Tongue (tissue), 1 donor: ENCODE measurements at regions not wholly inside any gene's neighbourhood (a gene's known extent, or its start where the extent isn't known, plus 50 kb on each side); places are given as distances from the start of the nearest gene placed in this dataset.
A peak's percentile ranks its signal among the peaks of the same experiment; 100 is the strongest.

Experiments
- DNase-seq: peaks from one replicate; pipeline ENCODE4 v3.0.0-alpha.2; 2015

DNA sequence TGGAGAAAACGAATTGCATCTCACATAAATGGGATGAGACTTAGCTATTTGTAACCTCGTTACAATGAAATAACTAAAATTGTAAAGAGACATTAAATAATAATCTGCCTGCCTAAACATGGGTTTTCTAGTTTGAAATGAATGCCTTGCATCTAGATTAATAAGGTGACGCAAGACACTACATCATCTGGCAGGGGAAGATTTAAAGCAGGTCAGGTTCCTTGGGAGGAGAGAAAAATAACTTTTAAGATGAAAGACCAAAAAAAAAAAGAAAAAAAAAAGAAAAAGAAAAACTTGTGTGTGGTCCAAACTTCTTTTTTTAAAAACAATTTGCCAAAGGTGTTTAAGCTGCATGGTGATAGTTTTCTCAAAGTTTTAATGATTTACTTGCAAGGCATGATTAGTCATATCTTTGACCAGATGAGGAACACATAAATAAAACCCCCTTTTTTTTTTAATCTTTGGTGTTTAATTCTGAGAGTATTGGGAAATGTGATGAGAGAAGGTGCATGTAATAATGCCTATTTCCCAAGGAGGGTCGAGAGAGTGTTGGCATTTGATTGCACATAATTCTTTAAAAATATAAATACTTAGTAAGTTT, 122.9 kb upstream of the ADAMTSL1 start:
- no peak for DNase-seq

DNA sequence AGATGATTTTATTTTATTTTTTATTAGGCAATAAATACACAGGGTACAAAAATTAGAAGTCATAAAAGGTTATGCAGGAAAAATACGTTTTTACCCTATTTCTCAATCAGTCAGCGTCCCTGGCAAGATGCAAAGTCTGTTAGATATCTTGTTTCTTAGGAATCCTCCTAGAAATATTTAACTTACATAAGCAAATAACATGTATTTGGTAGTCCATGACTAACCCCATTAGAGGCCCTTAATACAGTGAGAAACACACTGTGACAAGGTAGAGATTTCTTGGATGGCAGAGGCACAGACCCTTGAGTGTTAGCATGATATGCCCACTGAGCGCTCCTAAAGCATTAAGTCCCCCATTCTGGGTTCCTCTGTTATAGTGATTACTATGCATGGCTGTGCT, 121.2 kb upstream of the ADAMTSL1 start:
- no peak for DNase-seq

DNA sequence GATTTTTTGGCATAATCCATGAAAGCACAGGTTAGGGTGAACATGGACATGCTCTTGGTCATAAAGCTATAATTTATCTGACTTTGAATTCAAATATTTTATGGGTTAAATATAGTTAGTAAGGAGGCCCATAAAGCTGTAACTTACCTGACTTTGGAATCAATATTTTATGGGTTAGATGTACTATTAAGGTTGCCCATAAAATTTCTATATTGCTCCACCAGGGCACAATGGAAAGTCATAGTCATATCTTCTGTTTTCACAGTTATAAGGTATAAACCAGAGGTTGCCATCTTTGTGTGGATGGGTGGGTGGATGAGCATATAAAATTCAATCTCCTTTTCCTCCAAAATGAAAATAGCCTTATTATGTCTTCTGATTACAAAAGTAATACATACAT, 120.5 kb upstream of the ADAMTSL1 start:
- DNase-seq, result no peak

DNA sequence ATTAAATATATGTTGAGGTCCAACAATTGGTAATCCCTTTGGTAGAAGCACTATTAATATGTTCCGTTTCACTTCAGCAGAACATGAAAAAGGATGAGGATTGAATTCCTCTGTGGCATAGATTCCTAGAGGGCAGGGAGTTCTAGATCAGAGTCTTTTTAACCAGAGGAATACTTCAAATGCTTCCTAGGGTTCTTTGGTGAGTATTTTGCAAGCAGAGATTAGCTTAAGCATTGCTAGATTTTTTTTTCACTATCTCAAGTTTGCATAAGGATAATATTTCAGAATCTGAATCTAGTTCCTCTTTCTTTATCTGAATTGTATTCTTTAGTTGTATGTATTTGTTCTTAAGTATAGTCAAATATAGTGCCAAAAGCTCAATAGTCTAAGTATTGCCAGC, 116.6 kb upstream of the ADAMTSL1 start:
- no peak for DNase-seq

DNA sequence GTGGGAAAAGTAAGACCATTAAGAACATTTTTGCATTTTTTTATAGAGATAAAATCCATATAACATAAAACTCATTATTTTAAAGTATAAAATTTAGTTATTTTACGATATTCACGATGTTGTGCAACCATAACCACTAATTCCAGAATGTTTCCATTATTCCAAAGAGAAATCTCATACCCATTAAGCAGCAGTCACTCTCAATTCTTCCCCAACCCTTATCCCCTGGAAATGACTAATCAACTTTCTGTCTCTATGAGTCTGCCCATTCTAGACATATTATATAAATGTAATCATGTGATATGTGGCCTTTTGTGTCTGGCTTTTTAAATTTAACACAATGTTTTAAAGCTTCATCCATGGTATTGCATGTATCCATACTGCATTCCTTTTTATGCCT, 115.6 kb upstream of the ADAMTSL1 start:
- DNase-seq, result no peak

DNA sequence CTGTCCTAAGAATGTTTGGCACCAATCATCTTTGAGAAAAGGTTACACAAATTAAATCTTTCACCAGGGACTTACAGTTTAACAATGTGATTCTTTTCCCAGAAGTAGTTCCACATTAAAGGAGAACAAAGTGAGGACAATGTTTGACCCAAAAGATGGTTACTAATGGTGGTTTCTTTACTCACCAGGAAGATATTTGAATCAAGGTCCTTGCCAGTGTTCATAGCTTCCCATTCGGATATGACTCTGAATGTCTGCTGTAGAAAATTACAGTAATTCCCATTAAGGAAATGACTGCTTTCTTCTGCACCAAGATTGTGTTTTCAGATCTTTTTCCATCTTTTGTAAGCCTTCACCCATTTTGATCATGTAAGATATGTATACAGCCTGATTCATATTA, 114.6 kb upstream of the ADAMTSL1 start:
- no peak for DNase-seq

DNA sequence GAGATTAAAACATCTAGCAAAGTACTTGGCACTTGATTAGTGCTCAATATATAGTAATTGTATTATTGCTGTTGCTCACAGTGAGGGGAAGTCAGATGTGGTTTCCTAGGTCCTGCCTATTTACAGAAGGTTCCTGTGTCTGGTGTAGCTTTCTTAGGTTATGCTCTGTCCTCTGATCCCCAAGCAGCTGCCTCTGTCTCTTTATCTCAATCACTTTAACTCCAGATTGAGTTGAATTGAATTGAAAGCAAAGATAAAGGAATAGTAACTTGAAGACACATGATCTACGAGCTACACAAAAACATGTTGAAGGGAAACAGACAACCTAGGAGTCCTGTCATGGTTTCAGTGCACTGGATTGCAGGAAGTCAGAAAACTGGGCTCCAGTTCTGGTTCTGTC, 113.9 kb upstream of the ADAMTSL1 start:
- no peak for DNase-seq

DNA sequence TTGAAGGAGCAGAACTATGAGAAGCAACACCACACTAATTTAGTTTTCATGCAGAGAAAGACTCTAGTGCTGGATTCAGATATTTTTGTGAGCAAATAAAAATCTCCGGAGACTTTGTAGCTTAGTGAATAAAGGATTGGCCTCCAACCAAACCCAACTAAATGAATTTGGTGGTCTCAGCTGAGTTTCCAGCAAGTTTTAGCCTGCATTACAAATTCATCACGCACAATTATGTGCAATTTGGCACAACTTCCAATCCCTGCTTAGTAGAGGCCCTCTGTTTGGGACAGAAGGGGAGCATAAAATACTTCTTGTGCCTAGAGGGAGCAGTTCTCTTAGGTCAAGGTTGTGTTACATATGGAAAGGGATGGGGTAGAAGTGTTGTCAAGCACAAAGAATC, 112.3 kb upstream of the ADAMTSL1 start:
- DNase-seq, result peak; percentile 60

DNA sequence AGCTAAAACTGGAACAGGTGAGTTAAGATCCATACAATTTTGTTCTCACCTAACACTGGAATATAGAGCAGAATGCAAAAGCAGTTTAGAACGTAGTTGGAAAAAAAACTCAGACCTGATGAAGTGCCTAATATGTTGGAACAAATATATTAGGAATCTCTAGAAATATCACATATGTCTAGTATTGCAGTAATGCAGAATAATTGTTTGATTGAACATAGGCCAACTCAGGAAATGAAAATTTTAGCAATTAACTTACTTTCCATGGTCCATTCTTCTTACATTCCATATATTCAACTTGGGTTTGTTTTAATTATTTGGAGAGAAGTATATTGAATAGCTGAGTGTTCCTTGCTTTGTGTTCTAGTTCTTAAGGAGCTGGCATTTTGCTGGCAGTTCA, 111.8 kb upstream of the ADAMTSL1 start:
- no peak for DNase-seq

DNA sequence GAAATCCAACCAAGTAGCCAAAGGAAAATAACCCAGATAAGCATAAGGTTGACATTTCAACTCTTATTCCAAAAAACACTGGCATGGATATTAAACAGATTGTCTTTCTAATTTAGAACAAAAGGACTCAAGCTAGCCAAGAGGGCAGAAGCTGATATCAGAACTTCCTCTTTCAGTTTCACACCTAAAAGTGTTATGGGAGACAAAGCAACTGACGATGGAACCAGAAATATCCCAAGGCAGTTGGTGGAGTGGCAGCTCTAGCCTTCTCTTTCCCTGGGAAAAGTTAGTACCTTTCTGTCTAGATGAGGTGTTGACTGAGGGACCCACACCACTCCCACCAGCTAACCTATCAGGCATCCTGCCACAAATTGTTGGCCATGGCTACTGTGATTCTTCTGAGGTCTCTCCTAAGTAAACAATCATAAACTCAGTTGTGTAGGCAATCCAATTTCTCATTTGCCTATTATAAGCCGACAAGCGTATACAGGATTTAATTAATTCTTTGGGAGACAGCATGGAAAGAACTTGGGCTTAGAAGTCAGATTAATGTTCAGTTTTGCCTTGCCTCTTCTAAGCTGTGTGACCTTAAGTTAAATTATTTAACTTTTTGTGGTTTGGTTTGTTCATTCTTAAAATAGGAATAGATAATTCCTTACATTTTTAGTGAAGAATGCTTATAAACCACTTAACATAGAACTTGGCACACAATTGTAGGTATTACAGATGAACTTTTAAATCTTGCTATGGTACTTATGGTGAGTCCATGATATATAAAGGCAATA, 110.9 kb upstream of the ADAMTSL1 start:
- DNase-seq, result no peak

DNA sequence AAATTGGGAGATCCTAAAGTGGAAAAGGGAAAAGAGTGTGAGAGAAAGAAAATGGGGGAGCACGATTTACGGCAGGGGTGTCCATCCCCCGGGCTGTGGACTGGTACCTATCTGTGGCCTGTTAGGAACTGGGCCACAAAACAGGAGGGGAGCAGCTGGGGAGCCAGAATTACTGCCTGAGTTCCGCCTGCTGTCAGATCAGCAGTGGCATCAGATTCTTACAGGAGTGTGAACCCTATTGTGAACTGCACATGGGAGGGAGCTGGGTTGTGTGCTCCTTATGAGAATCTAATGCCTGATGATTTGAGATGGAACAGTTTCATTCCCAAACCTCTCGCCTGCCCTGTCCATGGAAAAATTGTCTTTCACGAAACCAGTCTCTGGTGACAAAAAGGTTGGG, 108.3 kb upstream of the ADAMTSL1 start:
- no peak for DNase-seq

DNA sequence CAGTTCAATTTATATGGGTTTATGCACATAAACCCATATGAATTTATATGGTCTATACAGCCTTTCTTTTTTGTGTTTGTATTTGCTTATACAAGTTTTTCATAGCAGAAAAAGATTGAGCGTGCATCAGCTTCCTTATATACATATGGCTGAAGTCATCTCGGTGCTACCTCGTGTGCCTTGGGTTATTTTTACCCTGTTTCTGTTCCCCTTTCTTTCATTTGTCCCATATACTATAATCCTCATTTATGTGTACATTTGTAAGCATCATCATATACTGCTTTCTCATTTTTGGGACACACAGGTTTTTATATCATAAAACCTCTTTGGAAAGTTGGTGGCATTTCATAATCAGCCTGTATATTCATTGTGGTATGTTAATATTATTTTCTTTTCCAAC, 107.8 kb upstream of the ADAMTSL1 start:
- DNase-seq, result no peak

DNA sequence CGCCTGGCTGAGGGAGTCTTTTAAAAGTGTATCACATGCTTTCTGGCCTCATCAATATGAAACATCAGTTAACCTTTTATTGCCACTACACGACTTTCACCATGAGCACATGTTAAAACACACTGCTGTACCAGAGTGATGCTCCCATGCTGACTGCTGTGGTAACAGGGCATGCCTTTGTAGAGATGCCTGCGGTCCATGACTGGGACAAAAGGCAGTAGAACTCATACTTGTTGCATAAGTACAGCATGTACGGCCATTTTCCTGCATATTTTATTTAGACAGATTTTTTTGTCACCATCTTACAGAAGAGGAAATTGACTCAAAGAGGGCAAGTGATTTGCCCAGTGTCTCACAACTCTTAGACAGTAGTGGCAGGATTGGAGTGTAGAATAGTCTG, 105.7 kb upstream of the ADAMTSL1 start:
- DNase-seq, result no peak

DNA sequence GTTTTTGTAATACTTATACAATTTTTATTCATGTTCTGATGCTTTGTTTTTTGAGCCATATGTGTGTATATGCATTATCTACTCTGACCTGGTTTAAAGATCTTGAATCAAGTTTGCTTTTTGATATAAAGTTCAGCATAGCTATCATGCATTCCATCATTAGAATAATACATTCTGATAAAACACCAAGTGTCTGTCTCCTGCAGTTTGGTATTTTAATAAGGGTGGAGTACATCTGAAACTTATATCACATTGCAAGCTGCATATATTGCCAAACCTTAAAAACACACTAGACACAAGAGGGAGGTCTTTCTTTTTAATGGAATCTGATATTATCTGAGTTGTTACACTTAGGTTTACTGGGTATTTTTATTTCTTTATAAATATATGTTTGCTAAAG, 102.8 kb upstream of the ADAMTSL1 start:
- no peak for DNase-seq

DNA sequence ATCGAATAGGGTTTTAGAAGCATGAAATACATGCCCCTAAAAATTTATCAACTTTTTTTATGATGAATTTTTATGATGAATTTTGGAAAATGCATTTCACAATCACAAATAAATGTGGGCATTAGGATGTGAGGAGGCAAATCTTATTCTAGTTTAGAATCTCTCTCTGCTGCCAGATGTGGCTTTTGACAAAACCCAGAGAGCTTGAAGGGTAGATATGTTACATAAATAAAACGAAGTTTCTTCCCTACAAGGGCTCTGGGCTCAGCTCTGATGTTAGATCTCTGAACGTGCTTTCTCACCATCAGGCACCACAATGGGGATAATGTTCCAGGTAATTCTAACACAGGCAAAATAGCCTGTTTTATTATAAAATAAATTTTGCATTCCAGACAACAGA, 102.3 kb upstream of the ADAMTSL1 start:
- no peak for DNase-seq

DNA sequence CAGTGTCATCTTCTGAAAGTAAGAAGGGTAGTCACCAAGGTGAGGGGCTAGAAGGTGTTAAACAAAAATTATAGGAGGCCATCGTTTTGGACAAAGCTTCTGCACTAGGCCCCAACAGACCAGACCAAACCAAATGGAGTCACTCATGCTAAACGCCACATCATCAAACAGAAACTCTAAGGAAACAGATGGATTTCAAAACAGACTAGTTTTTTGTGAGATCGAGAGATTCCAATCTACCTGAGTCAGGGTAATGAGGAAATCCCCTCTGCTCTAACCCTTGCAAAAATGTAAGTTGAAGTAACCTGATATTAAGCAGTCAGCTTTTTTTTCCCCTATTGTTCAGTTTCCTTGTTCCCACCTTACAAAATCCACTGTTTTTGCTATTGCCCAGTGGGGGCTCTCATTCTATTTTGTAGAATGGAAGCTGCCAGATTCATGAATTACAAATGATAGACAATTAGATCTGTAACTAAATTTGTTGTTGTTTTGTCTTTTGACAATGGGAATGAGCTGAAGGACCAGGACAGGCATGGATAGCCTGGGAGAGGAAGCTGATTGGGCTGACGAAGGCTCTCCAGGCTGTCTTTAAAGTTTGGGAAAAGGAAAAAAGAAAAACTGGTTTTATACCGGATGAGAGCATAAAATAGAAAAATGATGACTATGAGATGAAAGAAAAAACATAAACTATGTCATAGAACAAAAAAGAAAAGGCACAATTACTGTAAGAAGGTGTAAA, 94.7 kb upstream of the ADAMTSL1 start:
- DNase-seq, result no peak

DNA sequence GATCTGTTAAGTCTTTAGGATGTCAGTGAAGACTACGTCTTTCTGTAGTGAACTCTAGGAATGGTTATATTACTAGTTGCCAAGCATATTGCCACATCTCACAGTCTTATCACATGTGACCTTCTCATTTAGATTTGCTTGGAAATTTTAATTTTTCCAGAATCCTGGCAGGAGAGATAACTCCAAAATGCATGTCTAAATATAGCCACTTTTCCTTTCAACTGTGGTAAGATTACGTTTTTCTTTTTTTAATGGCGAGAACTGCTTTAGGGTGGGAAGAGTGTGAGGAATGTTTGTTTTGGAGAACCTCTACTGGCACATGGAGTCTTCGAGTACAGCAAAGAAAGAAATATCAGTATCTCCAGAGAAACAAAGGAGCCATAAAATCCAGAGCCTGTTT, 91.7 kb upstream of the ADAMTSL1 start:
- no peak for DNase-seq

DNA sequence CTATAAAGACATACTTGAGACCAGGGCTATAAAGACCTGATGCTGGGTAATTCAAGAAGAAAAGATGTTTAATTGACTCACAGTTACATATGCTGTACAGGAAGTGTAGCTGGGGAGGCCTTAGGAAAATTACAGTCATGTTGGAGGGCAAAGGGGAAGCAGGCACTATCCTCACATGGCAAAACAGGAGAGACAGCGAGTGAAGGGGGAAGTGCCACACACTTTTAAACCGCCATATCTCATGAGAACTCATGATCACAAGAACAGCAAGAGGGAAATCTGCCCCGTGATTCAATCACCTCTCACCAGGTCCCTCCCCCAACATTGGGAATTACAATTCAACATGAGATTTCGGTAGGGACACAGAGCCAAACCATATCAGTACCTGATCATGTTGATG, 89.9 kb upstream of the ADAMTSL1 start:
- DNase-seq, result no peak

DNA sequence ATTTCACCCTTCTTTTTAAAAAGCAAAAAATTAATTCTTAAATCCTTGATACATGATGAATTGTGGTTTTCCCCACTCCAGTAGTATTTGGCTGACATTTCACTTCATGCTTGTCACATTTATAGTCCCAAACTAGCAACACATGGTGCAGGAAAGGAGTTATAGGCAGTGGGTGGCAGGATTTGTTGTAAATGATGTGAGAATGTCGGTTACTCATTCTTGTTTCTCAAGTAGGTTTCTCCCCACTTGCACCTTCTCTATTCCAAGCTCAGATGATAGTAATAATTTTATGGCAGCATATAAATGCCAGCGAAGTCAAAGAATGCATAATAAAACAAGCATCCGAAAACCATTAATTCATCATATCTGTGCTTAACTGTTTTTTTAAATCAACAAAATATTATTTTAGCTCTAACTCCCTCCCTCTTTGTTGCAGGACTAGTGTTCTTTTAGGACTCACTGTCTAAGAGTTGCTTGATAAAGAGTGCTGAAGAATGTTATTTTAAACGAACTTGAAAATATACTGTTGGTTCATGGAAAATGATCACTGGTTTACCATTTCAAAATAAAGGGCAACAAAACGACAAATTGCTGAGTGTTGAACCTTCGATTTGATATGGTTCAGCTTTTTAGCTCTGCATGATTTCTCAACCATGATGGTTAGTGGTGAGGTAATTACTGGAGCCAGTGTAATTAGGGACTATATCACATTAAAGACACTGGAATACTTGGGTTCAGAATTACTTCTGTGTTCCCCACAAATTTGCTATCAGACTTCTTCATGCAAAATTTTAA, 88.1 kb upstream of the ADAMTSL1 start:
- no peak for DNase-seq

DNA sequence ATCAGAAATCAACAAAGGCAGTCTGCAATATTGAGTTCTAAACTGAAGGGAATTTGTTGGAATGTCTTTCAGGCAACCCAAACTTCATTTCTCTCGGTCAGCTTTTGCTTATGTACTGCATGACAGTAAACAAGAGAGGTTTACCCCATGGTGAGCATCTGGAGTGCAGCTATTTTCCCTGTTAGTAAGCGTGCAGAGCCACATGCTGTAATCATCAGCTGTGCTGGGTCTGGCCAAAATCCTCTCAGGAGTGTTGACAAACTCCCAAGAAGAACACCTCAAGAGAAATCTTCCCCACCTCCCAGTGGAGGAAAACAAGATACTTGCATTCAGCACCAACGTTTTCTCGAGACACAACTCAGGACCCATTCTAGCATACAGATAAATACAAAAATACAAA, 83.6 kb upstream of the ADAMTSL1 start:
- DNase-seq, result peak; percentile 59

DNA sequence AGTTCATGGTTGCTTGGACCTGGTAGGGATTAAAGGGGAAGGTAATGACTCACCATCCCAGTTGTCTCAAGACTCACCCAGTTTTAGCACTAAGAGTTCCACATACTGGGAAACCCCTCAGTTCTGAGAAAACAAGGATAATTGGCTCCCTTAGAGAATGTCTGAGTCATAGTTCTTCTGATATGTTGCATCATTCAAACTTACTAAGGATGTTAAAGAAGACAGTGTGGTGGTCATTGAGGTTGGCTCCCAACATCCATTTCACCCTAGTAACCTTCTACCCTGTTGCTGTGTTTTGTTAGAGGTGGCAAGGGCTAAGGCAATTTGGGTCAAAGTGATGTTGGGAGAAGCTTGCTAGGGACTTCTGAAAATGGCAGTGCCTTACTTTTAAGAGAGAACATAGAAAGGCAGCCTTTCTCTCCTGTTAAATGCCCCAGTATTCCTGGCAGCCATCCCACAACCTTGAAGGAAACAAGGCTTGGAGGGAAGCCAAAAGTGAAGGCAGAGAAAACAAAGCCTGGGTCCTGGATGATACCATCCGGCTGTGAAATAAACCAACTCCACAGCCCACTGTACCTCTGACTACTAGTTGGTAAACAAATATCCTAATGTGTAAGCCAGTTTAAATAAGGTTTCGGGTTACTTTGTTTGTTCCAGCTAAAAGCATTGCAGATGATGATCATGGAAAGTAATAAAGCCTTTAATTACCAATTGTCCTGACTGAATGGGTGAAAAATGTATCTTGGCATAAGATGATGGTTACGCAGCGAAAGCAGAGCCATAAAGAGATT, 80.4 kb upstream of the ADAMTSL1 start:
- DNase-seq, result peak; percentile 77

DNA sequence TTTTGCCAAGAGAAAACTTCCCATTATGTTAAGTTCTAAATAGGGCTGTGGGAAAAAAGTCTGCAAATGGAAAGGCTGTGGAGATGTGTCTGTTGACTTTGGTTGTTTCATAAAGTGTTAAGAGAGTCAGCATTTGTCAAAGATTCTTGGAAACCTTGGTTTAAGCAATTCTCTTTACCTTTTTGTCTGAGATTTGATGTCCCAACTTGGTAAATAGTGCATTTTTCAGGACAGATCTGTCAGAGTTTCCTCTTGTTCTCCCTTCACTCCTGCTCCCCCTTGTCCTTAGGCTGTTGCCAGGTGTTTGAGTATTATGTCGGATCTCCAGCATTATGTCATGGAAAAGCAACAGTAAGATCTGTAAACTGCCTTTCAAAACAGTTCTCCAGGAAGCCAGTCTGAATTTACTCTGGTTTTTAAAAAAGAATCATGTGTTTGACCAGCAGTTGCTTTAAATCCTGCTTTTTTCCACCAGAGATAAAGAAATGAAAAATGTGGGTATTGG, 79.1 kb upstream of the ADAMTSL1 start:
- peak; percentile 43 for DNase-seq
